GM12891 (cell line): ENCODE measurements at regions not wholly inside any gene's neighbourhood (a gene's known extent, or its start where the extent isn't known, plus 50 kb on each side); places are given as distances from the start of the nearest gene placed in this dataset.
A peak's percentile ranks its signal among the peaks of the same experiment; 100 is the strongest.
"Not testable (repeated sequence)": the region's sequence is repeated elsewhere in the genome, so short reads cannot be mapped to it uniquely, and the experiment has no call there.

ENCODE experiments used
- DNase-seq: peaks from one replicate; pipeline ENCODE4 v3.0.0; 2011; ENCODE audit warnings: low spot score; ENCODE audit not compliant: insufficient read length
- FAIRE-seq: peaks from 2 replicates; lab custom pipeline; 2011; peaks lifted over from hg19 to GRCh38; lab: Jason Lieb, UNC
- PAX5 ChIP-seq: IDR thresholded peaks from 2 replicates; pipeline ENCODE4 v1.6.1; 2011; ENCODE audit warnings: low read length, moderate library complexity, mild to moderate bottlenecking; ENCODE audit not compliant: insufficient read depth, severe bottlenecking
- POLR2A ChIP-seq: IDR thresholded peaks from 2 replicates; pipeline ENCODE4 v1.6.1; 2011; ENCODE audit warnings: low read depth, low read length, control low read depth
- POLR2AphosphoS5 ChIP-seq: IDR thresholded peaks from 2 replicates; pipeline ENCODE4 v1.6.1; 2011; ENCODE audit warnings: low read depth, low read length, control low read depth
- POU2F2 ChIP-seq: IDR thresholded peaks from 2 replicates; pipeline ENCODE4 v1.6.1; 2011; ENCODE audit warnings: low read depth, mild to moderate bottlenecking, control low read depth, low read length, moderate library complexity
- SPI1 ChIP-seq: IDR thresholded peaks from 2 replicates; pipeline ENCODE4 v1.6.1; 2011; ENCODE audit warnings: low read depth, low read length, control low read depth
- TAF1 ChIP-seq: IDR thresholded peaks from 2 replicates; pipeline ENCODE4 v1.6.1; 2011; ENCODE audit warnings: low read depth, low read length, control low read depth

DNA sequence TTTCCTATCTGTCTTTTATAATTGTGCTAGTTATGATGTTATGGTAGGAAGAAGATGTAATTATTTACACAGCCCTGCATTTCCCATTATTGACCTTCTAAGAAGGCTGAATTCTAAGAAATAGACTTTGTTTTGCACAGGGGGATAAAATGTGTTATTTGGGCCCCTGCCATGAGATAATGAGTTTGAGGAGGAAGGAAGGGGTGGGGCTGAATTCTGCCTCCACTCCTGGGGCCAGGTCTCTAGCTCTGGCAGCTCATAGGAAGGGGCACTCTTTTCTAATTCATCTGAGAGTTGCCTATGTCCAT lies 69.2 kb upstream of the GOLGA8B start:
- TF ChIP-seq TAF1 (no peak), POLR2AphosphoS5 (no peak), PAX5 (no peak), SPI1 (no peak), POLR2A (no peak), POU2F2 (no peak)
- FAIRE-seq (no peak), DNase-seq (no peak)

- DNase-seq (no peak), FAIRE-seq (no peak)
- TF ChIP-seq TAF1 (no peak), SPI1 (peak; percentile 42)
These were observed 68.7 kb upstream of the GOLGA8B start for GRCh38 chr15:34651997-34652725.

- TF ChIP-seq POU2F2, result peak; percentile 80
- no peak for TF ChIP-seq POLR2AphosphoS5
- FAIRE-seq (peak; percentile 43), DNase-seq (no peak)
These were observed 66.7 kb upstream of the GOLGA8B start for GRCh38 chr15:34650177-34650576.

DNA sequence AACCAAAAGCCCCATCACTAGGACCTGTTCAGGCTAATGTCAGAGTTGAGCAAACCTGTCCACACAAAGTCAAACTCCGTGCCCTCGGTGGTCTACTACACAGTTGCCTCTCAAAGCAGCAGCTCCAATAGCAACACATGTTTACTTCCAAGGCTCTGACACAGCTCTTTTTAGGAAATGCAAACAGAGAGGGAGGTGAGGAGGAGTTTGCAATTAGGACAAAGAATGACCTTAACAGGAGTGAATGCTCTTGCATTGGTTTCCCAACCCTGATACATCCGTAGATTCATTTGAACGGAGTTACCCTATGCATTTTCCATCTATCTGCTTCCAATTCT lies 64.8 kb upstream of the GOLGA8B start:
- FAIRE-seq, result no peak
- TF ChIP-seq POLR2A, result no peak
- TF ChIP-seq TAF1, result no peak
- TF ChIP-seq SPI1, result no peak
- no peak for TF ChIP-seq POU2F2
- no peak for DNase-seq

DNA sequence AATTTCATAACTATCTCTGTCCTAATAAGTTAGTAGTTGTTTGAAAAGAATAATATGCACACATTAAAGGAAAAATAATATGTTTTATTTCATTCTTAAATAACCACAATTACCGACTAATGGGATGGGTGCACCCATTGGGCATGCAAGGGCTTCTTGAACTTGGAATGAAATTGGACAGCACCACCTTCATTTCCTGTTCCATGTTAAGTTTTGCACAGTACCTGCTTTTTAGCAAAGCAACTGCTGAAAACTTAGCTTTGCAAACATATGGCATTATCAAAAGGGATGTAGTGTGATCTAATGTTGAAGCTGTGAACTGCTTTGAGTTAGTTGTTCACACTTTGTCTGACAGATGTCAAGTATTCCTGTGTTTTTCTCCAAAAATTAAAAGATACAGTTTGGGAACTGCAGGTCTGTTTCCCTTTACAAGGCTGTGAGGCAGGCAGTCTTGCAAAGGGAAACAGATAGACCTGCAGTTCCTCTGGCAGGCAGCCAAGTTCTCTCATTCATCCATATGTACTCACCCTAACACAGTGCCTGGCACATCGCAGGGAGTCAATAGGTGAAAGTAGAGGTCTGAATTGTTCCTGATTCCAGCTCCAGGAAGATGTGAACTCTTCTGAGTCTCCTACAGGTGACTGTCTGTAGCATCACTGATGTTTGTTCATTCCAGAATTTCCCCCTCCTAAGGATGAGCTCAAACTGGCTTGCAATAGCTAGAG lies 64.3 kb upstream of the GOLGA8B start:
- DNase-seq (no peak), FAIRE-seq (no peak)
- TF ChIP-seq POU2F2 (no peak), TAF1 (no peak), POLR2AphosphoS5 (no peak), PAX5 (no peak), POLR2A (no peak), SPI1 (no peak)

DNA sequence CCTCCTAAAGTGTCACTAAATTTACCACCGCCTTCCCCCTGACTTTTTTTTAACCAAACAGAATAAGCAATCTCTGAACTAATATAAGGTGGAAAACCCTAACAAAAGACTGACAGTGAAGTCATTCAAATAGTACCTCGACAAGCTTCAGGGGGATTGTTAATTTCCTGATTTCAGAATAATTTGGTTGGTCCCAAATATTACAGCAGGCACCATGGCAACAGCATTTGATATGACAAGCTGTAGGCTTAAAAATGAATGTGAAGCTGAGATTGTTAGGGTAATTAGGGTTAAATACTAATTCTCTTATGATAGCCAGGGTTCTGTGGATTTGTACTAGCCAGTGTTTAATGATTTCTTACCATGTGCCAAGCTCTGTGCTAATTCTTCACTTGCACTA lies 63.5 kb upstream of the GOLGA8B start:
- FAIRE-seq (no peak), DNase-seq (no peak)
- TF ChIP-seq SPI1 (no peak), POU2F2 (no peak), TAF1 (no peak), PAX5 (no peak), POLR2AphosphoS5 (no peak), POLR2A (no peak)

GRCh38 chr15:34644851-34645250 lies 61.4 kb upstream of the GOLGA8B start:
- TF ChIP-seq SPI1, result no peak
- TF ChIP-seq POLR2A, result no peak
- no peak for TF ChIP-seq POLR2AphosphoS5
- TF ChIP-seq POU2F2, result no peak
- no peak for TF ChIP-seq TAF1
- no peak for TF ChIP-seq PAX5
- FAIRE-seq (no peak), DNase-seq (no peak)

DNA sequence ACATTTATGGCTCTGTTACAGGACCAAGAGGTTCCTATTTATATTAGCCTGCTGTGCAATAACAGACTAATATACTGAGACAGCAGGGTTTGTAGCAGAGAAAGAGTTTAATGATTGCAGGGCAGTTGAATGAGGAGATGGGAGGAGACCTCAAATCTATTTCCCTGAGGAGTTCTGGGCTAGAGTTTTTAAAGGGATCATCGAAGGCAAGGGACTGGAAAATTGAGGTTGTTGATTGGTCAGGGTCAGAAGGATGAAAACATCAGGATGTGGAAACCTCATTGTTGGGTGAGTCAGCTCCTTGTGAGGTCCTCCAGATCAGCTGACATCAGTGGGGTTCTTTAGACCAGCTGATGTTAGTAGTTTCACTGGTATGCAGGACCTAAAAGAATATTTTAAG lies 60.6 kb upstream of the GOLGA8B start:
- TF ChIP-seq SPI1, result no peak
- TF ChIP-seq PAX5, result no peak
- TF ChIP-seq POLR2AphosphoS5, result no peak
- TF ChIP-seq TAF1, result no peak
- TF ChIP-seq POLR2A, result no peak
- no peak for TF ChIP-seq POU2F2
- DNase-seq, result no peak
- FAIRE-seq, result no peak

GRCh38 chr15:34642247-34642646 lies 58.8 kb upstream of the GOLGA8B start:
- FAIRE-seq, result no peak
- TF ChIP-seq SPI1 (no peak), POU2F2 (no peak), TAF1 (no peak), PAX5 (no peak), POLR2A (no peak), POLR2AphosphoS5 (no peak)
- no peak for DNase-seq

DNA sequence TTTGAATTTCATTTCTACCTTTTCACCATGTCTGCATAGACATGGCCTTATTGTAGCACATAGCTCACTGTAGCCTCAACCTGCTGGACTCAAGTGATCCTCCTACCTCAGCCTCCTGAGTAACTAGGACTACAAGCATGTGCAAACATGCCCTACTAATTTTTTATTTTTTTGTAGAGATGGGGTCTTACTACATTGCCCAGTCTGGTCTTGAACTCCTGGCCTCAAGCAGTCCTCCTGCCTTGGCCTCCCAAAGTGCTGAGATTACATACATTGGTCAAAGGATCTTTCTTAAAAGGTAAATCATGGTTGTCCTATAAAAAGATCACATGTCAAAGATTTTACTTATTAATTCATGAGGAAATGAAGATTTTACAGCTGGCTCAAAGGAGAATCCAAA lies 57.2 kb upstream of the GOLGA8B start:
- FAIRE-seq, result no peak

GRCh38 chr15:34637305-34637704 lies 53.9 kb upstream of the GOLGA8B start:
- no peak for TF ChIP-seq PAX5
- no peak for TF ChIP-seq SPI1
- FAIRE-seq, result no peak
- no peak for DNase-seq

More for the DNA sequence above, 57.2 kb upstream of the GOLGA8B start:
- TF ChIP-seq POU2F2, result no peak
- TF ChIP-seq POLR2A, result no peak
- TF ChIP-seq TAF1, result no peak
- TF ChIP-seq POLR2AphosphoS5, result no peak
- TF ChIP-seq PAX5, result no peak
- TF ChIP-seq SPI1, result no peak
- no peak for DNase-seq

- not testable (repeated sequence) for FAIRE-seq, DNase-seq
These were observed 50.2 kb upstream of the GOLGA8B start for GRCh38 chr15:34633602-34634001.
